ENCODE measurements at regions not wholly inside any gene's neighbourhood (a gene's known extent, or its start where the extent isn't known, plus 50 kb on each side); places are given as distances from the start of the nearest gene placed in this dataset.
A peak's percentile ranks its signal among the peaks of the same experiment; 100 is the strongest.

DNA sequence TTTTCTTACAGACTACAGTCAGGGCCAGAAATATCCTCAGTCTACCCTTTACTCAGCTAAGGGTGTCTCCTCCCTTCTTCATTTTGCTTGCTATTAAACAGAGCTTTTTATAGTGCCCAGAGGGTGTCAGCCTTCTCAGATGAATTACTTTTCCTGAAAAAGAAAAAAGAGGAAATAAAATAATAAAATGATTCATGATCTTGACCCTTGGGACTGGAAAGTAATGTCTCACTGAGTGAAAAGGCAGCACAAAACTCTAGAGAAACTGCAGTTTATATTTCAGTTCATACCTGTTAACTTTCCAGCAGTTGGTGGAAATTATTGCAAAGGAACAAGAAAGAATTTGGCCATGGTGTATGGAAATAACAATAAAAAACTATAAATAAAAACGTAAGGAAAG is 170.6 kb downstream of the IBTK start:
- peak; percentile 84 for FAIRE-seq
- Histone ChIP-seq H3K4me2 (ENCODE audit: insufficient read depth, low read length) (no peak overlapping the region), H3K9me1 (replicated peaks; ENCODE audit: control insufficient read depth, extremely low read depth, insufficient read depth, low read length) (no peaks in the 10 kb centered on the region), H3K9ac (replicated peaks; ENCODE audit: extremely low read depth, insufficient read depth, low read length) (no peak overlapping the region), H3K36me3 (ENCODE audit: control insufficient read depth in 2 of 2, extremely low read depth in 1 of 2, insufficient read depth in 2 of 2, low read length in 2 of 2) (no peaks in the 10 kb centered on the region), H3K27me3 (ENCODE audit: control insufficient read depth in 2 of 2, insufficient read depth in 2 of 2, low read length in 2 of 2) (no peaks in the 10 kb centered on the region), H3K79me2 (ENCODE audit: control insufficient read depth, insufficient read depth, low read length) (no peaks in the 10 kb centered on the region), H3K9me3 (replicated peaks; ENCODE audit: control insufficient read depth, insufficient read depth, low read length) (no peaks in the 10 kb centered on the region), H4K20me1 (replicated peaks; ENCODE audit: control insufficient read depth, extremely low read depth, insufficient read depth, low read length) (no peaks in the 10 kb centered on the region), H3K27ac (ENCODE audit: insufficient read depth, low read depth, low read length) (no peak overlapping the region), H2AFZ (ENCODE audit: low read depth, low read length) (peak overlapping the region; percentile 3), H3K4me3 (replicated peaks in 1 of 3; ENCODE audit: insufficient read depth in 1 of 3, low read depth in 1 of 3, low read length in 3 of 3) (no peak overlapping the region), H3K4me1 (ENCODE audit: control insufficient read depth, extremely low read depth, insufficient read depth, low read length) (peaks cover 9% of the 10 kb centered on the region)
- no peak for TF ChIP-seq POLR2A (IDR thresholded peaks at IDR 0.05; ENCODE audit: low read depth, low read length)
- no peak for TF ChIP-seq CTCF (IDR thresholded peaks at IDR 0.05; ENCODE audit: extremely low read depth in 1 of 2, insufficient read depth in 1 of 2, low read depth in 1 of 2, low read length in 2 of 2)
- TF ChIP-seq MYC (IDR thresholded peaks at IDR 0.05; ENCODE audit: low read depth, low read length): no peak
- no peak for TF ChIP-seq JUN (IDR thresholded peaks at IDR 0.05; ENCODE audit: borderline replicate concordance, insufficient read depth, insufficient read length, low read depth)
- TF ChIP-seq FOS (IDR thresholded peaks at IDR 0.05; ENCODE audit: borderline replicate concordance, insufficient read depth, low read length): peak; percentile 16
- no peak for TF ChIP-seq EZH2 (IDR thresholded peaks at IDR 0.05; ENCODE audit: borderline replicate concordance, low read depth, low read length, severe bottlenecking)
- TF ChIP-seq POLR2AphosphoS5 (IDR thresholded peaks at IDR 0.05; ENCODE audit: insufficient read depth, low read depth, low read length): no peak
- ChIA-PET CTCF (interaction anchor here (0.7 to 1.8 kb wide), 8 partner anchors 9 to 835 kb away, joined by 3 to 6 read pairs (median 4); no protein-coding TSS in a partner anchor), POLR2A (no interaction called here)
- no TSS peak for BruUV-seq (replicated peaks)
- dilution Hi-C loops (cut with MboI; ENCODE audit: extremely low pct_ligation_motif_present, low sequenced_read_pairs): no loop called here
- intact Hi-C loops (cut with micrococcal nuclease): loop anchor here (5.0 kb wide), 1 partner anchor 100 kb away; no protein-coding TSS in a partner anchor
- peak; percentile 69 for DNase-seq (ENCODE audit: low read depth, low spot score)

GRCh38 chr6:82074556-82074955 is 173.0 kb downstream of the IBTK start:
- dilution Hi-C loops (cut with MboI; ENCODE audit: extremely low pct_ligation_motif_present, low sequenced_read_pairs) (no loop called here), intact Hi-C loops (cut with micrococcal nuclease) (no loop called here)
- no peak overlapping the region for H3K9ac ChIP-seq (replicated peaks; ENCODE audit: extremely low read depth, insufficient read depth, low read length)
- CTCF ChIA-PET: no interaction called here
- no peak overlapping the region for H3K27ac ChIP-seq (ENCODE audit: insufficient read depth, low read depth, low read length)
- H3K27me3 ChIP-seq (ENCODE audit: control insufficient read depth in 2 of 2, insufficient read depth in 2 of 2, low read length in 2 of 2): no peaks in the 10 kb centered on the region
- H2AFZ ChIP-seq (ENCODE audit: low read depth, low read length): no peak overlapping the region
- no TSS peak for BruUV-seq (replicated peaks)
- H3K4me3 ChIP-seq (replicated peaks in 1 of 3; ENCODE audit: insufficient read depth in 1 of 3, low read depth in 1 of 3, low read length in 3 of 3): no peak overlapping the region
- POLR2A ChIA-PET: no interaction called here
- H3K79me2 ChIP-seq (ENCODE audit: control insufficient read depth, insufficient read depth, low read length): no peaks in the 10 kb centered on the region
- FAIRE-seq: no peak
- no peaks in the 10 kb centered on the region for H3K9me3 ChIP-seq (replicated peaks; ENCODE audit: control insufficient read depth, insufficient read depth, low read length)
- H3K4me2 ChIP-seq (ENCODE audit: insufficient read depth, low read length): no peak overlapping the region
- DNase-seq (ENCODE audit: low read depth, low spot score): no peak
- H3K4me1 ChIP-seq (ENCODE audit: control insufficient read depth, extremely low read depth, insufficient read depth, low read length): peaks cover 9% of the 10 kb centered on the region
- no peaks in the 10 kb centered on the region for H3K36me3 ChIP-seq (ENCODE audit: control insufficient read depth in 2 of 2, extremely low read depth in 1 of 2, insufficient read depth in 2 of 2, low read length in 2 of 2)
- H3K9me1 ChIP-seq (replicated peaks; ENCODE audit: control insufficient read depth, extremely low read depth, insufficient read depth, low read length): no peaks in the 10 kb centered on the region
- TF ChIP-seq JUN (IDR thresholded peaks at IDR 0.05; ENCODE audit: borderline replicate concordance, insufficient read depth, insufficient read length, low read depth) (no peak), GATA2 (IDR thresholded peaks at IDR 0.05; ENCODE audit: insufficient read depth, insufficient read length, low read depth, low read length) (no peak), POLR2A (IDR thresholded peaks at IDR 0.05; ENCODE audit: low read depth, low read length) (no peak)
- no peaks in the 10 kb centered on the region for H4K20me1 ChIP-seq (replicated peaks; ENCODE audit: control insufficient read depth, extremely low read depth, insufficient read depth, low read length)

All from endothelial cell of umbilical vein (primary cell).